NCI-H2196 (cell line): ENCODE measurements at regions not wholly inside any gene's neighbourhood (a gene's known extent, or its start where the extent isn't known, plus 50 kb on each side); places are given as distances from the start of the nearest gene placed in this dataset.
"Not testable (repeated sequence)": the region's sequence is repeated elsewhere in the genome, so short reads cannot be mapped to it uniquely, and the experiment has no call there.

Experiments
- DNase-seq: peaks from one replicate; lab custom pipeline; 2025; ENCODE audit not compliant: unreplicated experiment; lab: John Stamatoyannopoulos, UW

DNA sequence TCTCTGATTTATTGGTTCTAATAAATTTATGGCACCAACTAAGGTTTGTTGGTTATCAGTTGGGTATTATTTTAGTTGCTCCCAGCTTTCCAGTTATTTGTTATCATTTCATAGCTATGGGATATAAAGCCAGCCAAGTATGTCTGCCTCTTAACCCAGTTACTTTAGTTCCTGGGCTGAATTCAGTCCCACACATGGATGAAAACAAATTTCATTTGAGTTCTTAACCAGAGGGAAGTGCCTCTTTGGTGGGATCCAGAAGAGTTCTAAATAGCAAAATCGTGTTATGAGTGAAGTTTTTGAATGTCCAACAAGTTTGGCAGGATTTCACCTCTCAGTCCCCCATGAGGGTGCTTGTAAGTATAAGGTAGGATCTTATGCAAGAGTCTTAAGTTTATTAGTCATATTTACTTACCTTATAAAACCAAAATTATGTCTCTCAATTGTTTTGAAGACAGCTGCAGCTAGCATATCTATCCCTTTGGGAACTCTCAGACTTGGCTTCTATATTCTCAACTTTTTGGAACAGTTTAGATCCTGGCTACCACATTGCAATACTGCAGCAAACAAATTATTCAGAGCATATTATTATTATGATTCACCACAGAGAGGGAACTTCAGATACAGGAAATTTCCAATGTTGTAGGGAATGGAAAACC is 683.6 kb downstream of the BCKDHB start:
- DNase-seq = no peak

DNA sequence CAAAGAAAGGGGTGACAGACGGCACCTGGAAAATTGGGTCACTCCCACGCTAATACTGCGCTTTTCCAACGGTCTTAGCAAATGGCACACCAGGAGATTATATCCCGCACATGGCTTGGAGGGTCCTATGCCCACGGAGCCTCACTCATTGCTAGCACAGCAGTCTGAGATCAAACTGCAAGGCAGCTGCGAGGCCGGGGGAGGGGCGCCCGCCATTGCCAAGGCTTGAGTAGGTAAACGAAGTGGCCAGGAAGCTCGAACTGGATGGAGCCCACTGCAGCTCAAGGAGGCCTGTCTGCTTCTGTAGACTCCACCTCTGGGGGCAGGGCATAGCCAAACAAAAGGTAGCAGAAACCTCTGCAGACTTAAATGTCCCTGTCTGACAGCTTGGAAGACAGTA is 676.8 kb downstream of the BCKDHB start:
- not testable (repeated sequence) for DNase-seq

DNA sequence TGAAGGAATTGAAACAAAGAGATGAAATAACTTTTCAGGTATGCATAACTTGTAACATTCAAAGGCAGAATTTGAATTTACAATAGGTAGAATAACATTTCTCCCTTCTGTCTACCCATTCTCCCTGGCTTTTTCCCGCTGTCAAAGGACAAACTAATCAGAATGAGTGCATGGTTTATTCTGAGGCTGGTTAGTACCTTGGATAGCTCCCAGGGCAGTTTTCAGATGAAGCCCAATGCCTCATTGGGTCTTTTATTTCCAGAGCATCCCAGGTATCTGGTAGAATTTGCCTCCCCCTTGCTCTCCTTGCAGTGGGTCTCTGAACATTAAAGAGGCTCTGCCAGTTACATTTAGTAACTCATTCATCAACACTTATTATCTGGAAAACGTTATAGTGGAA is 665.5 kb downstream of the BCKDHB start:
- no peak for DNase-seq

DNA sequence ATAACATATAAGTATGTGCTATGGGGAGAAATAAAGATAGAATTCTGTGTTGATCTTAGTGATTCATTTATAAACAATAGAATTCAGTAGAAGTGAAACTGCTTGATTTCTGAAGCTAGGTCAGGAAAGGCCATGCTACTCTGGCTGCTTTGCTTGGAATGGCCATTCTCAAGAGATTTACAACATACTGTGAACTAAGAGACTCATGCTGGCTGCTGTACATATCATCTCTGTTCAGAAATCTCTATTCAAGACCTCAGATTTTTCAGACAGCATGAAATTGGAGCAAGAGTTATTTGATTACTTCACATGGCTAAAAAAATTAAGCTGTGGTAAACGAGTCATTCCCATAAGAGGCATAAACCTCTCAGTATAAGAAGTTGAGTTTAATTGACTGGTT is 662.6 kb downstream of the BCKDHB start:
- no peak for DNase-seq

DNA sequence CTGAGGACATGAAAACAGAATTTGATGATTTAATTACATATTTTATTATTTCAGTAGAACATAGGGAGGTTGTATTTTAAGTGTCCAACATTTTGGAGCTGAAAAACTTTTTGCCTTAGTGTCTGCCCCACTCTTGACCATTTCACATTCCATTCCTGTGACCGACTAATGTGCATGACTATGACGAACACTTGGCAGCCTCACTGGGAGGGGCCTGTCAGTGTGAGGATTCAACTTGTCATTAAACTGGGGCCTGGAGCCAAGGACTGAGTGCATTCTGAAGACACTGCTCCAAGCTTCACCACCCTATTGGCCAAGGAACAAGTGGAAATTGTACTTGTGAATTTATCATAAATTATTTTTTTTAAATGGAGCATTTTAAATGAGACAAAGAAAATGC is 661.3 kb downstream of the BCKDHB start:
- DNase-seq = no peak

DNA sequence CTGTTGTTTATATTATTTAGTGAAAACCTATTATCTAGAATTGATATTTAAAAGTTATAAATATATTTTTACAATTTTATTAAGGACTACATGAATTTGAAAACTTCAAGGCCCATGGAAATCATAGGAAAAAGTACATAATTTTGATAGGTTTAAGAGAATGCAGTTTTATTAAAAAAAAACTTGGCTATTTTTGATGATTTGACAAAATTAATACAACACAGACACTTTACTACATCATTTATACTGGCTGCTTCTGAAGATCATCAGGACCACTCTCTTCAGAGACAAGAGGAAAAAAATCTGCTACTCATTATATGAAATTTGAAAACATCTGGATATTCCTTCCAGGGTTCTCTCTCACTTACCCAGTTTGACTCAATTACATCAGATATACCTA is 637.7 kb downstream of the BCKDHB start:
- no peak for DNase-seq

DNA sequence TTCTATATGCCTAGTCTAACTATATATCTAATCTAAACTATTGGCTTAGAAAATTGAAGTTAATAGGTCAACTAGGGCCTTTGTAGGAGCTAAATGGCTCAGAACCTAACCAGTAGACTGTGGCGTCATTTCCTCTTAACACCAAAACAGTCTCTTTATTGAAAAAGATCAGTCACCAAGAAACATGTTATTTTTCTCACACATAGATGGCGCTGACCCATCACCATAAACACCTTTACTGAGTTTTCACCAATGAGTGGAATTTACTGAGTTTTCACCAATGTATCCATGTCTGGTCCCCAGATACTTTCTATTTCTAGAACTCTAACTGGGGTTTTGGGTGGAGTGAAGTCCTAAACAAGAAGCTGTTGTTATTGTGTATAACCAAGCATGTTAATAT is 636.0 kb downstream of the BCKDHB start:
- DNase-seq = peak; percentile 10

DNA sequence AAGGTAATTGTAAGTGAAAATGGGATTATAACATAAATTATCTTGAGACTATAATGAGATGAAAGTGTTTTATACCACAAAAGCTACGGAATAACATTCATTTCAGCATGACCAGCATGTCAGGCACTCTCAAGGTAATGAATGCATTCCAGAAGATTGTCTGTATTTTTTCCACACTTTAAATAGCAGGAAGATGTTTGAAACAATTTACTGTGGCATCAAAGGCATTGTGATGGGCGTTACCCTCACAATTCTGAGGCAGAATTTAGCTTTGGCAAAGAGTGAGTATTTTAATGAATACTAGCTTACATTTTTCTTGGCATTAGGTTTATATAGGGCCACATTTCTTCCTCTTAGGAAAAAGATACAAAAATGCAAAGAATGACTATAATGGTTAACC is 627.2 kb downstream of the BCKDHB start:
- no peak for DNase-seq

DNA sequence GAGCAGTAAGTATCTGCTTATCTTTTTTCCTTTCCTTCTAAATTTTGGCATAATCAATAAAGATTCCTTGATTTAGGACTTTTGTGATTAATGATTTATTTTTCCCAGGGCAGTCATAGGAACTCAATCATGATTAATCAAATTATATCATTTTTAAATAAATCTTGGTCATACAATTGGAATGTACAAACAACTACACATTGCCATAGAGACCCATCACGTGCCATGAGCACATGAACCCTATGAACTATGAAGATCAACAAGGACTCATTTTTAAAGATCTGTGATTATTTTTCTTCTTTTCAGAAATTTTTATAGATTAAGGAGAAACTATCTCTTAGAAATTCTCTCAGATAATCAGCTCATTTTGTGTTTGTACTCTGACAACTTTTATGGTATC is 622.4 kb downstream of the BCKDHB start:
- DNase-seq = no peak

DNA sequence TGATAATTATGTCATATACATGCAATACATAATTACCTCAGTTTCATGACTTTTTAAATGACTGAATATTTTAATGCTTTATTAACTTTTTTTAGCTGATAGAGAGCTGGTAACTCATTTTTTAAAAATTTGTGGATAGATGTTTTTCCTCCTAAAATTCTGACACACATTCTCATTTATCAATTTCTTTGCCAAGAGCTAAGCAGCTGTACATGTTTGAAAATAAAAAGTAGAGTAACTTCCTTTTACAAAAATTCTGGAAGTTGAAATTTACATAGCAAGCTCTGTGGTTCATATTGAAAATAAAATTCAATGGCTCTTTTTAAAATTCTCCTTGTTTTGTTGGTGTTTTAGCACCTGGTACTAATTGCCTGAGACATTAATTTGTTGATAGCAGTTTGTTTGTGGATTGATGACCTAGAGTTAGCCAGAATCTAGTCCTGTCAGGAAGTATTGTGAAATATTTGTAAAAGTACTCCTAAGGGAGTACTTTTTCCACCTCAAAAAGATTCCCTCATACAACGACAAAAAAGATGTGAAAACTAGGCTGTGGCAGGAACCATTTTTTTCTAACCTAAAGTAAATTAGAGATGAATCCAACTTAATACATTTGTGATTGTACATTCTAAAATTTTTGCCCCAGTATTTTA is 621.8 kb downstream of the BCKDHB start:
- DNase-seq = no peak

DNA sequence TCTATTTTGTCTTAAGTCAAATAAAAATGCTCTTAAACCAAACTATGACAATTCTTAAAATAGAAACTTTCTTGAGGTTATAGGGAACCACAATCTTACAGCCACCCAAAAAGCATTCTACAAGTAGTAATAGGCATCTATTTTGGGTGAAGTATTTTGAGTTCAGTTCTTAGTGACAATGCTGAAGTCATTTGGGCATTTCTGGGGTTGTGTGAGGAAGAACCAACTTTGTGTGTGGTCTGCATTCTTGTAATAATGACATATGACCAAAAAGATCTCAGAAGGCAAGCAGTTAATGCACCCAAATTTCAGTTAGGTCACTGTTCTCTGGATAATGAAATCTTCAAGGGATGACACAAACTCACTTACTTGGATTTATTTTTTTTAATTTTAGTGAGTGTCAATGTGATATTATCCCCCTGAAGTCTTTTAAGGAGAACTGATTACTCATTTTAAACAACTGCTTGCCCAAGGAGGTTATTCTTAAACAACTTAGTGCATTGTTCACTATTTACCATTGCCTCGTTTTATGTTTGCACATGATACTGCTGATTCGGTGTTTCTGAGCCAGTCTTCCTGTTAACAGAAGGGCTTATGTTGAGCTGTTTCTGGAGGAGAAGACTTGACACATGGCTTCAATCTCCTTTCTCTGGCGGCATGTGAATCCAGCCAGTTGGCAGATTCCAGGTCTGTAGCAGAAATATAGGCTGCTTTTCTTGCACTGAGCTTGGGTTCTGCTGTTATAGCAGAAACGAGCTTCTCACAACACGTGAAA is 618.9 kb downstream of the BCKDHB start:
- DNase-seq = no peak

DNA sequence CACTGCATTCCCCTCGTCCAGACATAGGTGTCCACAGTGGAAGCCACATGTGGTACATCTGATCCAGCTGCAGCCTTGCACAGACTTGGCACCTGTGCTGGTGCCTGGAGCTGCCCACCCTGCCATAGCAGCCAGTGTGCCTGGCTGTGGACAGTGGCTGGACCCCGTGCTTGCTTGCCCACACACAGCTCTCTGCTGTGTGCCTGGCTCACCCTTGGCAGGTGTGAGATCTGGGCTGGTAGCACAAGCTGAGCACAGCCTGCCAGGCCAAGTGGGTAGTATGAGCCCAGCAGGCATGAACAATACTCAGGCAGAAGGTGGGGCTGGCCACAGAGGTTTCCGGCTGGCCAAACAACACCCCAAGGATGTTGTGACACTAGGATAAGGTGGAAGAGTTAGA is 614.4 kb downstream of the BCKDHB start:
- DNase-seq = no peak

DNA sequence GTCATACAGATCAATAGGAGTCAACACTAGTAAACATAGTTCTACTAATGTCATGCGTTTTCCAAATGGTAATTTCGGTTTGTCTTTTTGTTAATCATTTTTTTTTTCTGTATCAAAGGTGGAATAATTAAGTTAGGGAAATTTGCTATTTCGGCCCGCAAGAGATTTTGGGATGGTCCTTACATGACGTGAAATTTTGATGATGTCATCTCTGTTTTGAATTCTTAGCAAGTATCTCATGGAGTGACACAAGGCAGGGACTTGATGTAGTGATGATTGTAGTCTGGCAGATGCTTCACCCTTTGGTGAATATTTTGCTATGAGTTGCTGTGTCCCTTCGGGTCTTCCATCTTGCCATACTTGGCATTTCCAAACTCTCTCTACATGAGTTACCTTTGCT is 608.0 kb downstream of the BCKDHB start:
- no peak for DNase-seq

DNA sequence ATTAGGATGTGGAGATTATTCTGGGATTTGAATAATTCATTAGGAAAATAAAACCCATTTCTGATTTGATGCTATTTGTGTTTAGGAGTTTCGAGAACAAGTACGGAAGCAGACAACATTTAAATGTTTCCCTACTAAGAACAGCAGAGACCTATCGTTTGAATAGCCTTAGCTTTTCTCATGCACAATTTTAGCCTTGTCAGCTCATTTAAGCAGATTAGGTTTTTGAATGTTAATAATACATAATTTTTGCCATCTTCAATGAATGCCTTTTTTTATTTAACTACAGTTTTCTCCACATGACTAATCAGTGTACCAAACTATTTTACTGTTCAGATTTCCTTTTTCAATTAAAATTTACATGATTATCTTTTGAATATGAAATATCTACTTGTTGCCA is 592.0 kb downstream of the BCKDHB start:
- no peak for DNase-seq

DNA sequence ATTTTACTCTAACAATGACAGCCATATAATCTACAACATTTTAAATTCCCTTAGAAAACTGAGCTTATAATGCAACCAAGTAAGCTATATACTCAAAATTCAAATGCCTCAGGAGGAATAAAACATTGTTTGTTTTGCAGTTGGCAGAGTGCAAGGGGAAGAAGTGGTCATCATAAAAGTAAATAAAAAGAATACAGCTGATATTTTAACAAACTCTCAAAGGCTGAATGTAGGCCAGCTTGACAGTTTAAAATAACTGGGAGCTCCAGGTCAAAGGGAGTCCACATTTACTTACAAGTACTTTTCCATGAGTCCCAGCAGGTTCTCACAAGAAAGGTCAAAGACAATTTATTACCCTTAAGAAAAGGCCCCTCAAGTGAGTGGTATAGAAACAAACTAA is 589.8 kb downstream of the BCKDHB start:
- DNase-seq = no peak

DNA sequence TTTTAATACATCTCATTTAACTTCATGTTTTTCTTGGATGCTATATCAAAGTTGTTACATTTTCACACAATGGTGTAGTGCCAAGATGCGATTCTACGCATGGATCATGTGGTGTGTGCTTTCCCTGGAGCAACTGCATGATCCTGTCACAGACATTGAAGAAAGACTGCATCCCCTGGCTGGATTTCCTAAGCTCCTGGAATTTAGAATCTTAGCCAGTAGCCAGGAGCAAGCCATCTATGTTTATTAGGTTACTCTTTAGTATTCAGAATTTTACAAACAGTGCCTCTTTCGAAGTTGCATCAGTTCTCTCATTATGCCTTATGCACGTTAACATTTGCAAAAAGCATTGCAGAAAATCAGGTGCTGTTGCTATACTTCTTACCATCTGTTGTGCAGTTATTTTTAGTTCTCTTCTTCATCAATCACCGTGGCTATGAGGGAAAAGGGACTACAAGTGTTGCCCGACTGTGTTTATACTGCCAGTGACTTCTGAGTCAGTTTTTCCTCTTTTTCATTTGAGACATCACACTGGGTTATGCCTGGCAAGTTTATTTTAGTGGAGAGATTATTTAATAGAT is 584.2 kb downstream of the BCKDHB start:
- no peak for DNase-seq

DNA sequence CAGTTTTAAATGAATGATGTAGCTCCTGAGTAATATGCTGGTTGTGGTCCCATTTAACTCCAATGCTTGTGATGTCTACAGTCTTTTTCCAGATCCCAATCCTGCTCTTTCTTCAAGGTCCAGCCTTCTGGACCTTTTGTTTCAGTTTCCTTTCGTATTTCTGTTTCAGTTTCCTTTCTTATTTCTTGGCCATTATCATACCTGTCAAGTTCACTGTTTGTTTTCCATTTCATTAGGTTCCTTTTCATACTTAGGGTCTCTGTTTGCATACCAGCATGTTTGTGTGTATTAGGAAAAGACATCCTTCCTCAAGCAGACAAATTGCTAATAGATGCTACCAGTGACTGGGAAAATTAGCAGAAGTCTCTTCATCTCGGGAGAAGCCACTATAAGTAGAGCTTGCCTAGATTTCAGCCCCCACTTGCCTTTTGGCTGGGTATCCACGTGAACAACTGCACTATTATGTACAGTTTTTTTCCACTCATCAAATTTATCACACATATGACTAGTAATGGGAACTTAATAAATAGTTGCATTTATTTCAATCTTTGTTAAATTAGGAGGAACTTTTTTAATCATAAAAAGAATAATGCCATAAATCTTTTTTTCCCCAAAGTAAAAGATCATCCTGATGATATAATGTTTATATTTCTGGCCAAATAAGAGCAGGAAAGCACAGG is 583.4 kb downstream of the BCKDHB start:
- DNase-seq = no peak

DNA sequence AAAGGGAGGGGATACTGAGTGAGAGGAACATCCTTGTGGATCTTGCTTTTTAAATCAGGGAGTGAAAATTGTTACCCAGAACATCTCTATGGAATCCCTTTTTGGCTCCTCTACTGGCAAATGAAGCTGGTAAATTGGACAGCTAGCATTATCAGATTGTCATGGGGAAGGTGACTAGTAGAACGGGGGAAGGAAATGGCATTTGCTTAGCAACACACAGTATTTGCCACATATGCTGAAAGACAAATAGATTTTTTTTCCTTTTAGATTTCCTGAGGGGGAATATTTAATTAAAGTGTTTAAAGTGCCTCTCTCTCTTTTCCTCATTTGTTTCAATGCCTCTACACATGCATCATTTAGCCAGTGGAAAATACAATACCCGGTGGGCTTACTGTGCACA is 573.5 kb downstream of the BCKDHB start:
- DNase-seq = no peak

DNA sequence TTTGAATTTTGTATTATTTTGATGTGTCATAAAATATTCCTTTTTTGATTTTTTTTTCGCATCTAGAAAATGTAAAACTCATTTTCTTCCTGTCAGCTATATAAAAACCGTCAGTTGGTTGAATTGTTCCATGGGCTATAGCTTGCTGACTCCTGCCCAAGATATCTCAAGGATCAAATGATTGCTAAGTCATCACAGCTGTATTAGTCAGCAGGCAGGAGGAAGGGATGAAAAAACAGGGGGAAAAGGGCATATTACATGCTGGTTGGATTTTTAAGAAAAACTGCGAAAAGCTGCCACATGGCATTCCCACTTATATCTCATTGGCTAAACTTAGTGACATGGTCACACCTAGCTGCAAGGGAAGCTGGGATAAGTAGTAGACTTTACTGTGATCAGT is 569.9 kb downstream of the BCKDHB start:
- DNase-seq = no peak

DNA sequence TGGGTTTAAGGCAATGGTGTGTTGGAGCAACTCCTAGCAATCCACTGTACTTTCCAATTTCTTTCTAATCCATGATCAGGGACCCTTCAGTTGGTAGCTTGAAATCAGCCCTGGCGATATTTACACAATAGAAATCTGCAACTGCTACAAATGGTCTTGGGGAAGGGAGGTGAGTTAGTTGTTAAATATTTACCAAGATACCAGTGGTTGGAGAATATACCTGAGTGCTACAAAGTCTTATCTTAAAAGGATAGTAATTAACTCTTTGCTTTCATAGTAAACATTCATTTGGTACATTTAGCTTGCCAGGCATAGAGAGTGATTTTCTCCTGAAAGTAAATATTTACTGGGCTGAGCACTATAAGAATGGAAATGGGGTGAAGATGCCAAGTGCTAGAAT is 568.2 kb downstream of the BCKDHB start:
- no peak for DNase-seq

DNA sequence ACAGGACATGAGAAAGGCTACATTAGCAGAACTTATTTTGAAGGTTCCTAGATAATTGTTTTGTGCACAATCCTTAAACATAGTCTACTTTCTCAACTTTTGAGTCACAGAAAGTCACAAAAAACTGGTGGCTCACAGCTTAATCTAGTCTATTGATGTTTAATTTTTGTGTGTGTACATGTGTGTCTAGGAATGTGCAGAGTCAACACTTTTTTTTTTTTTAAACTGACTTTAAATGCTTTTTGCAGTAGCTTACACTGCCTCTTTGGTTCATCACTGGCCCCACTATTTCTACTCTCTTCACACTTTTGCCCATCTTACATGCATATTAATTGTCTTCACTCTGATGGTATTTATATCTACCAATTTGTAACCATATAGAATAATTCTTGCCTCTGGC is 566.9 kb downstream of the BCKDHB start:
- DNase-seq = no peak
